ENCODE measurements at regions not wholly inside any gene's neighbourhood (a gene's known extent, or its start where the extent isn't known, plus 50 kb on each side); places are given as distances from the start of the nearest gene placed in this dataset.

DNA sequence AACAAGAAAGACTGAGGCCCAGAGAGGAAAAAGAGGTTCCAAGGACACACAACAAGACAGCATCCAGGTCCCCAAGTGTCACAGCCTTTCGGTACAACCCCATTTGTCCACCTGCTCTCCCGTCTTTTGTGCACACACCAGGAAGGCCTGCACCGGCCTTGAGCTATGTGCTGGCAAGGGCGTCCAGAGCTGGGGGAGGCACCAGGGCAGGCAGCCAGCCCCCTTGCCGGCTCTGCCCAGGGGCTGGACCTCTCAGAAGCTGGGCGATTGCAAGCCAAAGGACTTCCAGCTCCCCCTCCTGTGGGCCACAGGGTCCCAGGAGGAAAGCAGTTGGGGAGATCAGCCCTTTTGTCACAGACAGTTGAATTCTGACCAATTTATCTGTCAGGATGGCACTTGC lies 210.5 kb downstream of the MN1 start:
- ATAC-seq = no peak
- no peak for TF ChIP-seq ZC3H10 (CRISPR knock-in tag; IDR thresholded peaks at IDR 0.05)
- TF ChIP-seq PPARA (CRISPR knock-in tag; IDR thresholded peaks at IDR 0.05; ENCODE audit: borderline replicate concordance) = no peak
- TF ChIP-seq, protein P1, sequence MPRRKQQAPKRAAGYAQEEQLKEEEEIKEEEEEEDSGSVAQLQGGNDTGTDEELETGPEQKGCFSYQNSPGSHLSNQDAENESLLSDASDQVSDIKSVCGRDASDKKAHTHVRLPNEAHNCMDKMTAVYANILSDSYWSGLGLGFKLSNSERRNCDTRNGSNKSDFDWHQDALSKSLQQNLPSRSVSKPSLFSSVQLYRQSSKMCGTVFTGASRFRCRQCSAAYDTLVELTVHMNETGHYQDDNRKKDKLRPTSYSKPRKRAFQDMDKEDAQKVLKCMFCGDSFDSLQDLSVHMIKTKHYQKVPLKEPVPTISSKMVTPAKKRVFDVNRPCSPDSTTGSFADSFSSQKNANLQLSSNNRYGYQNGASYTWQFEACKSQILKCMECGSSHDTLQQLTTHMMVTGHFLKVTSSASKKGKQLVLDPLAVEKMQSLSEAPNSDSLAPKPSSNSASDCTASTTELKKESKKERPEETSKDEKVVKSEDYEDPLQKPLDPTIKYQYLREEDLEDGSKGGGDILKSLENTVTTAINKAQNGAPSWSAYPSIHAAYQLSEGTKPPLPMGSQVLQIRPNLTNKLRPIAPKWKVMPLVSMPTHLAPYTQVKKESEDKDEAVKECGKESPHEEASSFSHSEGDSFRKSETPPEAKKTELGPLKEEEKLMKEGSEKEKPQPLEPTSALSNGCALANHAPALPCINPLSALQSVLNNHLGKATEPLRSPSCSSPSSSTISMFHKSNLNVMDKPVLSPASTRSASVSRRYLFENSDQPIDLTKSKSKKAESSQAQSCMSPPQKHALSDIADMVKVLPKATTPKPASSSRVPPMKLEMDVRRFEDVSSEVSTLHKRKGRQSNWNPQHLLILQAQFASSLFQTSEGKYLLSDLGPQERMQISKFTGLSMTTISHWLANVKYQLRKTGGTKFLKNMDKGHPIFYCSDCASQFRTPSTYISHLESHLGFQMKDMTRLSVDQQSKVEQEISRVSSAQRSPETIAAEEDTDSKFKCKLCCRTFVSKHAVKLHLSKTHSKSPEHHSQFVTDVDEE (CRISPR knock-in tag; IDR thresholded peaks at IDR 0.05) = no peak

GRCh38 chr22:27593378-27593777 lies 208.2 kb downstream of the MN1 start:
- no peak for TF ChIP-seq ZNF8 (CRISPR knock-in tag; IDR thresholded peaks at IDR 0.05)
- no peak for TF ChIP-seq TOX (CRISPR knock-in tag; IDR thresholded peaks at IDR 0.05; ENCODE audit: borderline replicate concordance)
- no peak for ATAC-seq

GRCh38 chr22:27594020-27594419 lies 207.5 kb downstream of the MN1 start:
- TF ChIP-seq RARB (CRISPR knock-in tag; IDR thresholded peaks at IDR 0.05) (no peak), TOX (CRISPR knock-in tag; IDR thresholded peaks at IDR 0.05; ENCODE audit: borderline replicate concordance) (no peak), POU6F1 (CRISPR knock-in tag; IDR thresholded peaks at IDR 0.05; ENCODE audit: borderline replicate concordance, low read depth) (no peak), ESRRG (CRISPR knock-in tag; IDR thresholded peaks at IDR 0.05) (no peak), CSRNP3 (CRISPR knock-in tag; IDR thresholded peaks at IDR 0.05) (no peak), SNAI2 (CRISPR knock-in tag; IDR thresholded peaks at IDR 0.05) (no peak), CSDC2 (CRISPR knock-in tag; IDR thresholded peaks at IDR 0.05) (no peak), TCF4 (CRISPR knock-in tag; IDR thresholded peaks at IDR 0.05; ENCODE audit: borderline replicate concordance) (no peak), GLIS3 (CRISPR knock-in tag; IDR thresholded peaks at IDR 0.05) (no peak), ISL1 (CRISPR knock-in tag; IDR thresholded peaks at IDR 0.05) (no peak), ZFP30 (CRISPR knock-in tag; IDR thresholded peaks at IDR 0.05) (no peak)
- TF ChIP-seq, protein P1 (CRISPR knock-in tag; IDR thresholded peaks at IDR 0.05) = no peak

GRCh38 chr22:27594474-27595134 lies 207.0 kb downstream of the MN1 start:
- no peak for TF ChIP-seq CSDC2 (CRISPR knock-in tag; IDR thresholded peaks at IDR 0.05)
- no peak for TF ChIP-seq TOX (CRISPR knock-in tag; IDR thresholded peaks at IDR 0.05; ENCODE audit: borderline replicate concordance)
- TF ChIP-seq ZFP30 (CRISPR knock-in tag; IDR thresholded peaks at IDR 0.05) = no peak
- TF ChIP-seq CSRNP3 (CRISPR knock-in tag; IDR thresholded peaks at IDR 0.05) = no peak
- no peak for TF ChIP-seq POU6F1 (CRISPR knock-in tag; IDR thresholded peaks at IDR 0.05; ENCODE audit: borderline replicate concordance, low read depth)
- no peak for TF ChIP-seq RARB (CRISPR knock-in tag; IDR thresholded peaks at IDR 0.05)
- no peak for TF ChIP-seq ZFP3 (CRISPR knock-in tag; IDR thresholded peaks at IDR 0.05)
- no peak for TF ChIP-seq OSR1 (CRISPR knock-in tag; IDR thresholded peaks at IDR 0.05)
- no peak for TF ChIP-seq ZNF70 (CRISPR knock-in tag; IDR thresholded peaks at IDR 0.05)
- TF ChIP-seq, protein P1 (CRISPR knock-in tag; IDR thresholded peaks at IDR 0.05) = no peak
- TF ChIP-seq SNAI2 (CRISPR knock-in tag; IDR thresholded peaks at IDR 0.05) = no peak
- no peak for ATAC-seq

More at GRCh38 chr22:27594020-27594419, 207.5 kb downstream of the MN1 start:
- ATAC-seq = no peak
